SK-N-SH (cell line): ENCODE measurements at regions not wholly inside any gene's neighbourhood (a gene's known extent, or its start where the extent isn't known, plus 50 kb on each side); places are given as distances from the start of the nearest gene placed in this dataset.

ENCODE experiments used
- CTCF ChIA-PET: fragments of 300-600, 350-600 bp; formaldehyde crosslinking; extraction: SDS; loops from one replicate; lab custom pipeline; 2021; lab: Yijun Ruan, JAX
- POLR2A ChIA-PET: fragments of 350-600 bp; sonication (Branson Sonifier 250); formaldehyde crosslinking; extraction: SDS; loops from one replicate; lab custom pipeline; 2020; ENCODE audit warnings: antibody characterized with exemption, inconsistent platforms; lab: Yijun Ruan, JAX
- DNase-seq: peaks from one replicate; pipeline ENCODE4 v3.0.0; 2012
- H2AFZ ChIP-seq: fragments of 200-600 bp; sonication (generic); 2 replicates; pipeline ENCODE4 v1.8.1; 2016; ENCODE audit warnings: antibody characterized with exemption, mild to moderate bottlenecking, low read depth
- H3F3A ChIP-seq: fragments of 200-600 bp; sonication (generic); replicated peaks from 2 replicates; pipeline ENCODE3; 2016; ENCODE audit warnings: antibody characterized with exemption, mild to moderate bottlenecking; ENCODE audit not compliant: insufficient read depth
- H3K27ac ChIP-seq, 2 experiments: fragments of 200-500 bp in 1 of 2; fragments of 200-600 bp in 1 of 2; sonication (Bioruptor generic) in 1 of 2; sonication (generic), shearing (Covaris generic) in 1 of 2; 2 replicates each; pipeline versions ENCODE4 v1.5.1 to v1.6.1; 2014 to 2016; ENCODE audit warnings: low read depth in 2 of 2, inconsistent platforms in 1 of 2, low read length in 1 of 2, mild to moderate bottlenecking in 1 of 2, mixed read lengths in 1 of 2
- H3K27me3 ChIP-seq: fragments of 200-600 bp; sonication (generic), shearing (Covaris generic); 2 replicates; pipeline ENCODE4 v1.6.1; 2016; ENCODE audit warnings: mixed run types; ENCODE audit not compliant: insufficient read depth
- H3K36me3 ChIP-seq, 2 experiments: fragments of 200-500 bp in 1 of 2; fragments of 200-600 bp in 1 of 2; sonication (Bioruptor generic) in 1 of 2; sonication (generic) in 1 of 2; replicated peaks in 1 of 2; 2 replicates each; pipeline versions ENCODE3 to v1.5.1; 2014 to 2016; ENCODE audit warnings: low read length in 1 of 2, mild to moderate bottlenecking in 1 of 2; ENCODE audit not compliant: insufficient read depth in 2 of 2, control insufficient read depth in 1 of 2
- H3K4me1 ChIP-seq, 2 experiments: fragments of 200-500 bp in 1 of 2; fragments of 200-600 bp in 1 of 2; sonication (Bioruptor generic) in 1 of 2; sonication (generic), shearing (Covaris generic) in 1 of 2; 2 replicates each; pipeline versions ENCODE4 v1.5.1 to v1.6.1; 2014 to 2016; ENCODE audit warnings: low read depth in 1 of 2, low read length in 1 of 2, mixed run types in 1 of 2; ENCODE audit not compliant: insufficient read depth in 2 of 2, control insufficient read depth in 1 of 2
- H3K4me2 ChIP-seq: fragments of 200-600 bp; sonication (generic), shearing (Covaris generic); 2 replicates; pipeline ENCODE4 v1.6.1; 2017; ENCODE audit warnings: mixed run types
- H3K4me3 ChIP-seq, 2 experiments: fragments of 200-500 bp in 1 of 2; fragments of 200-600 bp in 1 of 2; sonication (Bioruptor generic) in 1 of 2; sonication (generic), shearing (Covaris generic) in 1 of 2; 2 replicates each; pipeline versions ENCODE4 v1.5.1 to v1.8.1; 2014 to 2016; ENCODE audit warnings: low read depth in 2 of 2, inconsistent platforms in 1 of 2, low read length in 1 of 2, mild to moderate bottlenecking in 1 of 2, mixed read lengths in 1 of 2, moderate library complexity in 1 of 2
- H3K79me2 ChIP-seq: fragments of 200-600 bp; sonication (generic); 2 replicates; pipeline ENCODE4 v1.8.1; 2017; ENCODE audit warnings: mild to moderate bottlenecking; ENCODE audit not compliant: insufficient read depth
- H3K9ac ChIP-seq: fragments of 200-600 bp; sonication (generic); 2 replicates; pipeline ENCODE4 v1.6.1; 2017; ENCODE audit warnings: mixed run types
- H3K9me2 ChIP-seq: fragments of 200-600 bp; sonication (generic); 2 replicates; pipeline ENCODE4 v1.6.1; 2017; ENCODE audit warnings: mixed run types
- H3K9me3 ChIP-seq: fragments of 200-600 bp; sonication (generic); 2 replicates; pipeline ENCODE4 v1.6.1; 2017; ENCODE audit warnings: mixed run types, mild to moderate bottlenecking, moderate library complexity
- H4K20me1 ChIP-seq: fragments of 200-600 bp; sonication (generic); 2 replicates; pipeline ENCODE4 v1.6.1; 2017; ENCODE audit warnings: mild to moderate bottlenecking, mixed run types; ENCODE audit not compliant: insufficient read depth
- CHD2 ChIP-seq: fragments of 150-350 bp; IDR thresholded peaks from 2 replicates; pipeline ENCODE4 v1.6.1; 2018; ENCODE audit warnings: low read length; ENCODE audit not compliant: partially characterized antibody
- EP300 ChIP-seq, 2 experiments: IDR thresholded peaks; 2 replicates each; pipeline versions ENCODE4 v1.4.0 to v1.6.1; 2012; ENCODE audit warnings: borderline replicate concordance in 1 of 2, low read depth in 1 of 2, low read length in 1 of 2
- EZH2phosphoT487 ChIP-seq: fragments of 200-600 bp; sonication (generic); IDR thresholded peaks from 2 replicates; pipeline ENCODE4 v1.6.1; 2017; ENCODE audit warnings: low read depth, mixed run types, mild to moderate bottlenecking, antibody characterized with exemption, moderate library complexity, borderline replicate concordance
- FOXJ3 ChIP-seq: sonication (generic); formaldehyde crosslinking; IDR thresholded peaks from 2 replicates; pipeline ENCODE4 v1.5.1; 2020; ENCODE audit warnings: mild to moderate bottlenecking, missing genetic modification reagents
- FOXM1 ChIP-seq: IDR thresholded peaks from 2 replicates; pipeline ENCODE4 v1.4.0; 2012; ENCODE audit warnings: low read depth, mild to moderate bottlenecking
- GABPA ChIP-seq: IDR thresholded peaks from 2 replicates; pipeline ENCODE4 v1.4.0; 2012; ENCODE audit warnings: low read depth, mild to moderate bottlenecking
- GATA2 ChIP-seq: sonication (generic); formaldehyde crosslinking; IDR thresholded peaks from 2 replicates; pipeline ENCODE4 v1.5.0; 2020; ENCODE audit warnings: mild to moderate bottlenecking, missing genetic modification reagents
- IRF3 ChIP-seq: fragments of 150-350 bp; IDR thresholded peaks from 2 replicates; pipeline ENCODE4 v1.6.1; 2016; ENCODE audit warnings: mild to moderate bottlenecking, low read depth, low read length
- JUND ChIP-seq: IDR thresholded peaks from 2 replicates; pipeline ENCODE4 v1.4.0; 2012
- NFIC ChIP-seq: IDR thresholded peaks from 2 replicates; pipeline ENCODE4 v1.4.0; 2012; ENCODE audit warnings: borderline replicate concordance
- NRF1 ChIP-seq: IDR thresholded peaks from 2 replicates; pipeline ENCODE4 v1.6.1; 2012; ENCODE audit warnings: low read depth, mild to moderate bottlenecking, low read length
- REST ChIP-seq: IDR thresholded peaks from 2 replicates; pipeline ENCODE4 v1.6.1; 2012; ENCODE audit warnings: mild to moderate bottlenecking, low read depth, low read length, moderate library complexity
- RXRA ChIP-seq: IDR thresholded peaks from 2 replicates; pipeline ENCODE4 v1.4.0; 2012; ENCODE audit warnings: low read depth, mild to moderate bottlenecking, borderline replicate concordance
- SIN3A ChIP-seq: IDR thresholded peaks from 2 replicates; pipeline ENCODE4 v1.6.1; 2012; ENCODE audit warnings: low read depth, mild to moderate bottlenecking, low read length, moderate library complexity, borderline replicate concordance
- SMC3 ChIP-seq: IDR thresholded peaks from 2 replicates; pipeline ENCODE4 v1.6.1; 2012; ENCODE audit warnings: low read depth, low read length, improper control_type of control experiment
- TCF12 ChIP-seq: IDR thresholded peaks from 2 replicates; pipeline ENCODE4 v1.4.0; 2012
- TEAD4 ChIP-seq: IDR thresholded peaks from 2 replicates; pipeline ENCODE4 v1.4.0; 2012; ENCODE audit warnings: mild to moderate bottlenecking, borderline replicate concordance; ENCODE audit not compliant: insufficient read depth
- USF1 ChIP-seq: IDR thresholded peaks from 2 replicates; pipeline ENCODE4 v1.4.0; 2012; ENCODE audit warnings: low read depth, borderline replicate concordance
- YY1 ChIP-seq: IDR thresholded peaks from 2 replicates; pipeline ENCODE4 v1.4.0; 2012; ENCODE audit warnings: low read depth, mild to moderate bottlenecking

GRCh38 chr12:89945123-89945522, 236.5 kb upstream of the ATP2B1 start:
- H3K27ac ChIP-seq = no peak overlapping the region
- peaks cover 2 to 30% of the 10 kb centered on the region in 2 experiments; a peak in 3 of 4 replicates for H3K4me1 ChIP-seq
- H2AFZ ChIP-seq = no peak overlapping the region
- no peaks in the 10 kb centered on the region for H3K9me3 ChIP-seq
- no peaks in the 10 kb centered on the region for H3K79me2 ChIP-seq
- no peaks in the 10 kb centered on the region for H3K9me2 ChIP-seq
- H3F3A ChIP-seq = peaks cover 16% of the 10 kb centered on the region
- no peak overlapping the region for H3K4me2 ChIP-seq
- H3K27me3 ChIP-seq = no peaks in the 10 kb centered on the region
- TF ChIP-seq EP300 (IDR thresholded peaks at IDR 0.05; ENCODE audit: borderline replicate concordance in 1 of 2, low read depth in 1 of 2, low read length in 1 of 2) (no peak), NRF1 (no peak), NFIC (no peak), USF1 (no peak), JUND (no peak), FOXM1 (no peak), CHD2 (no peak), REST (no peak), GABPA (no peak), EZH2phosphoT487 (no peak), RXRA (no peak), TEAD4 (no peak), YY1 (no peak), SMC3 (no peak), FOXJ3 (no peak), GATA2 (CRISPR knock-in tag) (no peak), IRF3 (no peak), SIN3A (no peak), TCF12 (no peak)
- no peak overlapping the region for H3K4me3 ChIP-seq
- no peak for DNase-seq
- H3K36me3 ChIP-seq = no peaks in the 10 kb centered on the region
- POLR2A ChIA-PET = no interaction called here
- no peaks in the 10 kb centered on the region for H4K20me1 ChIP-seq
- CTCF ChIA-PET = interaction anchor here (1.1 kb wide), 1 partner anchor 10 kb away, joined by 3 read pairs; no protein-coding TSS in a partner anchor
- H3K9ac ChIP-seq = no peak overlapping the region
